Activated CD8-positive, alpha-beta T cell treated with anti-CD3 and anti-CD28 coated beads, Interleukin-2, amount 10 ng/mL, durations not matched to agents 7 days and 5 days (primary cell): ENCODE measurements at regions not wholly inside any gene's neighbourhood (a gene's known extent, or its start where the extent isn't known, plus 50 kb on each side); places are given as distances from the start of the nearest gene placed in this dataset.

ENCODE experiments used
- ATAC-seq: fragments of 150-1000 bp; cut with Tn5 transposase; one replicate; pipeline ENCODE4 v1.10.0; 2021; ENCODE audit warnings: moderate library complexity
- CTCF ChIA-PET: fragments of 350-600 bp; sonication (Branson Sonifier 250); formaldehyde crosslinking; loops from one replicate; lab custom pipeline; 2021; ENCODE audit warnings: antibody characterized with exemption; lab: Charles Lee
- POLR2A ChIA-PET: fragments of 350-600 bp; sonication (Branson Sonifier 250); formaldehyde crosslinking; loops from one replicate; lab custom pipeline; 2021; ENCODE audit warnings: antibody characterized with exemption; lab: Charles Lee
- DNase-seq: peaks from one replicate; pipeline ENCODE4 v3.0.0-alpha.2; 2020
- H3K27ac Mint-ChIP-seq: one replicate; pipeline ENCODE4 v1.8.0; 2021; ENCODE audit warnings: mild to moderate bottlenecking, mixed read lengths
- H3K27me3 Mint-ChIP-seq: one replicate; pipeline ENCODE4 v1.8.0; 2021; ENCODE audit warnings: low read depth, mixed read lengths
- H3K36me3 Mint-ChIP-seq: one replicate; pipeline ENCODE4 v1.8.0; 2021; ENCODE audit warnings: low read depth, mixed read lengths
- H3K4me1 Mint-ChIP-seq: one replicate; pipeline ENCODE4 v1.8.0; 2021; ENCODE audit warnings: low read depth, mixed read lengths
- H3K4me3 Mint-ChIP-seq: one replicate; pipeline ENCODE4 v1.8.0; 2021; ENCODE audit warnings: mild to moderate bottlenecking, mixed read lengths
- H3K9me3 Mint-ChIP-seq: one replicate; pipeline ENCODE4 v1.8.0; 2022; ENCODE audit warnings: mixed read lengths; ENCODE audit not compliant: insufficient read depth

GRCh38 chr14:86613126-86613525 is 1083.2 kb downstream of the FLRT2 start:
- no peak for ATAC-seq
- ChIA-PET POLR2A (no interaction called here), CTCF (no interaction called here)
- no peak overlapping the region for H3K4me3 Mint-ChIP-seq
- no peak overlapping the region for H3K27ac Mint-ChIP-seq
- no peaks in the 10 kb centered on the region for H3K36me3 Mint-ChIP-seq
- H3K4me1 Mint-ChIP-seq = no peaks in the 10 kb centered on the region
- H3K27me3 Mint-ChIP-seq = no peaks in the 10 kb centered on the region
- no peak for DNase-seq
- no peaks in the 10 kb centered on the region for H3K9me3 Mint-ChIP-seq

- CTCF ChIA-PET = no interaction called here
- Mint-ChIP-seq H3K36me3 (no peaks in the 10 kb centered on the region), H3K9me3 (no peaks in the 10 kb centered on the region), H3K27me3 (no peaks in the 10 kb centered on the region), H3K27ac (no peak overlapping the region), H3K4me1 (no peaks in the 10 kb centered on the region), H3K4me3 (no peak overlapping the region)
- DNase-seq (no peak), ATAC-seq (no peak)
- POLR2A ChIA-PET = no interaction called here
Measured at GRCh38 chr14:86604561-86604960, 1074.6 kb downstream of the FLRT2 start.

GRCh38 chr14:86602263-86602662 is 1072.3 kb downstream of the FLRT2 start:
- no peaks in the 10 kb centered on the region for H3K4me1 Mint-ChIP-seq
- no peak overlapping the region for H3K27ac Mint-ChIP-seq
- H3K9me3 Mint-ChIP-seq = no peaks in the 10 kb centered on the region
- ChIA-PET POLR2A (no interaction called here), CTCF (no interaction called here)
- ATAC-seq = no peak
- H3K4me3 Mint-ChIP-seq = no peak overlapping the region
- H3K27me3 Mint-ChIP-seq = no peaks in the 10 kb centered on the region
- DNase-seq = no peak
- H3K36me3 Mint-ChIP-seq = no peaks in the 10 kb centered on the region

GRCh38 chr14:86601813-86602212 is 1071.9 kb downstream of the FLRT2 start:
- no peak for ATAC-seq
- ChIA-PET POLR2A (no interaction called here), CTCF (no interaction called here)
- Mint-ChIP-seq H3K4me3 (no peak overlapping the region), H3K27me3 (no peaks in the 10 kb centered on the region), H3K4me1 (no peaks in the 10 kb centered on the region), H3K36me3 (no peaks in the 10 kb centered on the region), H3K9me3 (no peaks in the 10 kb centered on the region), H3K27ac (no peak overlapping the region)
- DNase-seq = no peak

GRCh38 chr14:86597279-86597678 is 1067.3 kb downstream of the FLRT2 start:
- POLR2A ChIA-PET = no interaction called here
- ATAC-seq = no peak
- H3K36me3 Mint-ChIP-seq = no peaks in the 10 kb centered on the region
- no peak overlapping the region for H3K27ac Mint-ChIP-seq
- DNase-seq = no peak
- CTCF ChIA-PET = no interaction called here
- H3K4me1 Mint-ChIP-seq = no peaks in the 10 kb centered on the region
- H3K9me3 Mint-ChIP-seq = no peaks in the 10 kb centered on the region
- no peak overlapping the region for H3K4me3 Mint-ChIP-seq
- H3K27me3 Mint-ChIP-seq = no peaks in the 10 kb centered on the region

GRCh38 chr14:86596024-86596423 is 1066.1 kb downstream of the FLRT2 start:
- no peak overlapping the region for H3K4me3 Mint-ChIP-seq
- H3K4me1 Mint-ChIP-seq = no peaks in the 10 kb centered on the region
- H3K27ac Mint-ChIP-seq = no peak overlapping the region
- H3K36me3 Mint-ChIP-seq = no peaks in the 10 kb centered on the region
- ChIA-PET CTCF (no interaction called here), POLR2A (no interaction called here)
- no peaks in the 10 kb centered on the region for H3K9me3 Mint-ChIP-seq
- H3K27me3 Mint-ChIP-seq = no peaks in the 10 kb centered on the region
- ATAC-seq = no peak
- DNase-seq = no peak

GRCh38 chr14:86575141-86575540 is 1045.2 kb downstream of the FLRT2 start:
- ATAC-seq = no peak
- Mint-ChIP-seq H3K27me3 (no peaks in the 10 kb centered on the region), H3K9me3 (no peaks in the 10 kb centered on the region), H3K4me3 (no peak overlapping the region), H3K4me1 (no peaks in the 10 kb centered on the region), H3K36me3 (no peaks in the 10 kb centered on the region), H3K27ac (no peak overlapping the region)
- CTCF ChIA-PET = no interaction called here
- no peak for DNase-seq
- POLR2A ChIA-PET = no interaction called here

- Mint-ChIP-seq H3K27ac (no peak overlapping the region), H3K9me3 (no peaks in the 10 kb centered on the region), H3K36me3 (no peaks in the 10 kb centered on the region), H3K4me1 (no peaks in the 10 kb centered on the region), H3K27me3 (no peaks in the 10 kb centered on the region), H3K4me3 (no peak overlapping the region)
- DNase-seq (no peak), ATAC-seq (no peak)
- ChIA-PET POLR2A (no interaction called here), CTCF (no interaction called here)
Measured at GRCh38 chr14:86574778-86575129, 1044.8 kb downstream of the FLRT2 start.

GRCh38 chr14:86574051-86574777 is 1044.3 kb downstream of the FLRT2 start:
- no peaks in the 10 kb centered on the region for H3K27me3 Mint-ChIP-seq
- no peaks in the 10 kb centered on the region for H3K36me3 Mint-ChIP-seq
- H3K27ac Mint-ChIP-seq = no peak overlapping the region
- DNase-seq (no peak), ATAC-seq (no peak)
- no peaks in the 10 kb centered on the region for H3K9me3 Mint-ChIP-seq
- no peak overlapping the region for H3K4me3 Mint-ChIP-seq
- H3K4me1 Mint-ChIP-seq = no peaks in the 10 kb centered on the region
- ChIA-PET POLR2A (no interaction called here), CTCF (no interaction called here)

- no peak overlapping the region for H3K27ac Mint-ChIP-seq
- H3K27me3 Mint-ChIP-seq = no peaks in the 10 kb centered on the region
- no peaks in the 10 kb centered on the region for H3K4me1 Mint-ChIP-seq
- H3K4me3 Mint-ChIP-seq = no peak overlapping the region
- POLR2A ChIA-PET = no interaction called here
- ATAC-seq = no peak
- no peaks in the 10 kb centered on the region for H3K36me3 Mint-ChIP-seq
- H3K9me3 Mint-ChIP-seq = no peaks in the 10 kb centered on the region
- no peak for DNase-seq
- CTCF ChIA-PET = no interaction called here
Measured at GRCh38 chr14:86570371-86570770, 1040.4 kb downstream of the FLRT2 start.

- Mint-ChIP-seq H3K36me3 (no peaks in the 10 kb centered on the region), H3K4me3 (no peak overlapping the region), H3K27ac (no peak overlapping the region), H3K9me3 (peaks cover 4% of the 10 kb centered on the region), H3K4me1 (no peaks in the 10 kb centered on the region), H3K27me3 (no peaks in the 10 kb centered on the region)
- POLR2A ChIA-PET = no interaction called here
- no peak for DNase-seq
- no peak for ATAC-seq
- CTCF ChIA-PET = no interaction called here
Measured at GRCh38 chr14:86543521-86543920, 1013.6 kb downstream of the FLRT2 start.

GRCh38 chr14:86541972-86542371 is 1012.0 kb downstream of the FLRT2 start:
- ChIA-PET POLR2A (no interaction called here), CTCF (no interaction called here)
- ATAC-seq = no peak
- Mint-ChIP-seq H3K4me1 (no peaks in the 10 kb centered on the region), H3K27ac (no peak overlapping the region), H3K9me3 (peaks cover 4% of the 10 kb centered on the region), H3K4me3 (no peak overlapping the region), H3K36me3 (no peaks in the 10 kb centered on the region), H3K27me3 (no peaks in the 10 kb centered on the region)
- DNase-seq = no peak

GRCh38 chr14:86540636-86541247 is 1010.8 kb downstream of the FLRT2 start:
- ChIA-PET CTCF (no interaction called here), POLR2A (no interaction called here)
- DNase-seq (no peak), ATAC-seq (no peak)
- Mint-ChIP-seq H3K4me1 (no peaks in the 10 kb centered on the region), H3K27me3 (no peaks in the 10 kb centered on the region), H3K36me3 (no peaks in the 10 kb centered on the region), H3K4me3 (no peak overlapping the region), H3K27ac (no peak overlapping the region), H3K9me3 (no peaks in the 10 kb centered on the region)
